Activated CD4-positive, alpha-beta T cell treated with anti-CD3 and anti-CD28 coated beads, Interleukin-2, amount 10 ng/mL, durations not matched to agents 7 days and 5 days (primary cell): ENCODE measurements at regions not wholly inside any gene's neighbourhood (a gene's known extent, or its start where the extent isn't known, plus 50 kb on each side); places are given as distances from the start of the nearest gene placed in this dataset.
"Not testable (repeated sequence)": the region's sequence is repeated elsewhere in the genome, so short reads cannot be mapped to it uniquely, and the experiment has no call there.

Experiments used
- CTCF ChIA-PET: fragments of 350-600 bp; sonication (Branson Sonifier 250); formaldehyde crosslinking; loops from one replicate; lab custom pipeline; 2021; ENCODE audit warnings: antibody characterized with exemption; lab: Charles Lee
- POLR2A ChIA-PET: fragments of 350-600 bp; sonication (Branson Sonifier 250); formaldehyde crosslinking; loops from one replicate; lab custom pipeline; 2021; ENCODE audit warnings: antibody characterized with exemption; lab: Charles Lee
- DNase-seq: peaks from one replicate; pipeline ENCODE4 v3.0.0-alpha.2; 2020
- H3K27ac Mint-ChIP-seq: one replicate; pipeline ENCODE4 v1.8.0; 2021; ENCODE audit warnings: mild to moderate bottlenecking, moderate library complexity, mixed read lengths
- H3K27me3 Mint-ChIP-seq: one replicate; pipeline ENCODE4 v1.8.0; 2021; ENCODE audit warnings: mixed read lengths
- H3K36me3 Mint-ChIP-seq: one replicate; pipeline ENCODE4 v1.8.0; 2021; ENCODE audit warnings: low read depth, mixed read lengths
- H3K4me1 Mint-ChIP-seq: one replicate; pipeline ENCODE4 v1.8.0; 2021; ENCODE audit warnings: mixed read lengths
- H3K4me3 Mint-ChIP-seq: one replicate; pipeline ENCODE4 v1.8.0; 2021; ENCODE audit warnings: mild to moderate bottlenecking, moderate library complexity, mixed read lengths
- H3K9me3 Mint-ChIP-seq: one replicate; pipeline ENCODE4 v1.8.0; 2021; ENCODE audit warnings: mixed read lengths

DNA sequence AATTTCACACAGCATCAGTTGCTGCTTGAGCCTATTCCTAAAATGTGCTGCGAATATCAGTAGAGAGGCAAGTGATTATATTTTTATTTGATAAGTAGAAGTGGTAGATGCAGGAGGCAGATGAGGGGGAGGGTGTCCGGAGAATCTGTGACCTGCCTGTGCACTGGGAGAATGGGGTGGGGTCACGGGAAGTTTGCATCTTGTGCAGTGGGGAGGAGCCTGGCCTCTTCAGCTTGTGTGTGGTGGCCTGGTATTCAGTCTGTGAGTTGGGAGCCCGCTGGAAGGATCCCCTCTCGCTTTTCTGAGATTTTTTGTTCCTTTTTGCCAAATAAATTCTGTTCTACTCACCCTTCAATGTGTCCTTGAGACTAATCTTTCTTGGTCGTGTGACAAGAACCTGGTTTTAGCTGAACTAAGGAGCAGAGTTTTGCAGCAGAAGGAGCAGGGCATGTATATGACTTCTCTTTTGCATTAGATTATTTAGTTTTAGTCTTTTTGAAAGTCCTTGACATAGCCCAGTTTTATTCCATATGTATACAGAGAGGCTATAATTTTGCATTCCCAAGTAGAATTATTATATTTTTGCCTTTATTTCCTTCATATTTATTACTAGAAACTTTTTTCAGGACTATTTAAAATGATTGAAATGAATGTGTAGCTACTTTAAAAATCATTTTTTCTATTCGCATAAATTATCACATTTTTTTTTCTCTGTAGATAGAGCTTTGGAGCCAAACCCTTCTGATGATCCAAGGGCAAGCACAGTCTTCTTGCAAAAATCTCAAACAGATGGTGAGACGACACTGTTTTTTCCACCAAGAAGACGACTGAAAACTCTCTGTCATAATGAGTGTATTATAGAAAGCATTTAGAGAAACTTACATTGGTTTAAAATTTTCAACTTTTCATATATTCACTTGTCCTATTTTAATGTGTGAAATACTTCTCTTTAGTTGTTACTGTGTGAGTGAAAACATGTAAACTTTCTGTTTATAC lies 1257.2 kb downstream of the UQCRFS1 start:
- H3K4me1 Mint-ChIP-seq = no peaks in the 10 kb centered on the region

DNA sequence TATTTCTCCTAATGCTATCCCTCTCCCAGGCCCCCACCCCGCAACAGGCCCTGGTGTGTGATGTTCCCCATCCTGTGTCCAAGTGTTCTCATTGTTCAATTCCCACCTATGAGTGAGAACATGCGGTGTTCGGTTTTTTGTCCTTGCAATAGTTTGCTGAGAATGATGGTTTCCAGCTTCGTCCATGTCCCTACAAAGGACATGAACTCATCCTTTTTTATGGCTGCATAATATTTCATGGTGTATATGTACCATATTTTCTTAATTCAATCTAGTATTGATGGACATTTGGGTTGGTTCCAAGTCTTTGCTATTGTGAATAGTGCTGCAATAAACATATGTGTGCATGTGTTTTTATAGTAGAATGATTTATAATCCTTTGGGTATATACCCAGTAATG lies 1270.3 kb downstream of the UQCRFS1 start:
- H3K27ac Mint-ChIP-seq, H3K27me3 Mint-ChIP-seq, H3K4me1 Mint-ChIP-seq, DNase-seq, POLR2A ChIA-PET, CTCF ChIA-PET, H3K4me3 Mint-ChIP-seq, H3K36me3 Mint-ChIP-seq: not testable (repeated sequence)
- peaks cover 13% of the 10 kb centered on the region for H3K9me3 Mint-ChIP-seq

More for the DNA sequence above, 1257.2 kb downstream of the UQCRFS1 start:
- H3K9me3 Mint-ChIP-seq = no peaks in the 10 kb centered on the region
- H3K27ac Mint-ChIP-seq = no peak overlapping the region
- H3K4me3 Mint-ChIP-seq = no peak overlapping the region
- H3K27me3 Mint-ChIP-seq = no peaks in the 10 kb centered on the region
- no peak for DNase-seq
- CTCF ChIA-PET = no interaction called here
- H3K36me3 Mint-ChIP-seq = no peaks in the 10 kb centered on the region
- POLR2A ChIA-PET = no interaction called here

GRCh38 chr19:27936139-27936538 lies 1276.8 kb downstream of the UQCRFS1 start:
- Mint-ChIP-seq H3K4me3 (no peak overlapping the region), H3K4me1 (no peaks in the 10 kb centered on the region), H3K36me3 (no peaks in the 10 kb centered on the region), H3K27me3 (no peaks in the 10 kb centered on the region), H3K9me3 (no peaks in the 10 kb centered on the region), H3K27ac (no peak overlapping the region)
- ChIA-PET POLR2A (no interaction called here), CTCF (no interaction called here)
- no peak for DNase-seq

- Mint-ChIP-seq H3K36me3 (no peaks in the 10 kb centered on the region), H3K4me3 (no peak overlapping the region), H3K4me1 (no peaks in the 10 kb centered on the region), H3K27me3 (no peaks in the 10 kb centered on the region), H3K9me3 (no peaks in the 10 kb centered on the region), H3K27ac (no peak overlapping the region)
- CTCF ChIA-PET = no interaction called here
- no peak for DNase-seq
- POLR2A ChIA-PET = no interaction called here
Observed at GRCh38 chr19:27935669-27936068, 1277.3 kb downstream of the UQCRFS1 start.

DNA sequence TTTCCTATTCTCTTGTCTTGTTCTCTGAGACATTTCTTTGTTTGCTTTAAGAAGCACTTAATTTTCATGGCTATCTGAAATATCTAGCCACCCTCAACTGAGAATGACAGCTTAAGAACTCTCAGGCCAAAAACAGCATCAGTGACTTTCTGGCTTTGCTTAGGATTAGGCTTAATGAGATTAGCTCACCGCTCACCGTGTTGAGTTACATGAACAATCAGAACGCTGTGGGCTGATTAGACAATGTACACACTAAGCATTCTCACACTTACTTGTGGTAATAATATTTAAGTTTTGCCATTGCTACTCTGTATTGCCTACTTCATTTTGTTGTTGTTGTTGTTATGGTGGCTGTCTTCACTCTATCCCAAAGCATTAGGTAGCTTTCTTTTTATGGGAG lies 1283.6 kb downstream of the UQCRFS1 start:
- no peak overlapping the region for H3K27ac Mint-ChIP-seq
- no peaks in the 10 kb centered on the region for H3K9me3 Mint-ChIP-seq
- POLR2A ChIA-PET = no interaction called here
- no peaks in the 10 kb centered on the region for H3K27me3 Mint-ChIP-seq
- CTCF ChIA-PET = no interaction called here
- no peak for DNase-seq
- H3K4me3 Mint-ChIP-seq = no peak overlapping the region
- H3K36me3 Mint-ChIP-seq = no peaks in the 10 kb centered on the region
- H3K4me1 Mint-ChIP-seq = no peaks in the 10 kb centered on the region

DNA sequence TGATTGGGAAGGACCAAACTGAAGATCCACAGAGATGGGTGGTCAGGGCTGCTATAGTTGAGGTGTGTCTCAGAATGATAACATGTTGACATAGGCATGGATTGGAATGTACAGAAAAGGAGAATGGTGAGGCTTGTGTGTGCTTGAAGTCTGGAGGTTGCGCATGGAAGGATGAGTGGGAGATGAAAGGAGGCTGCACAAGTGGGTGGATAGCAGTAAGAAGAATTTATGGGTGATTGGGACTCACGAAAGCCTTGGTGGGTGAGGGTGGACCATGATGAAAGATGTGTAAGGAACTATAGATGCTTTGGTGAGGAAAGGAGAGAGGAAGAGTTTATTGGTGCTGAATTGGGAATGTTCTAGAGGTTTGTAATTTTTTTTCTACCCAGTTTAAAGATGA lies 1287.7 kb downstream of the UQCRFS1 start:
- Mint-ChIP-seq H3K4me1 (no peaks in the 10 kb centered on the region), H3K4me3 (no peak overlapping the region), H3K9me3 (peaks cover 4% of the 10 kb centered on the region), H3K36me3 (no peaks in the 10 kb centered on the region), H3K27me3 (no peaks in the 10 kb centered on the region), H3K27ac (no peak overlapping the region)
- POLR2A ChIA-PET = no interaction called here
- no peak for DNase-seq
- CTCF ChIA-PET = no interaction called here

DNA sequence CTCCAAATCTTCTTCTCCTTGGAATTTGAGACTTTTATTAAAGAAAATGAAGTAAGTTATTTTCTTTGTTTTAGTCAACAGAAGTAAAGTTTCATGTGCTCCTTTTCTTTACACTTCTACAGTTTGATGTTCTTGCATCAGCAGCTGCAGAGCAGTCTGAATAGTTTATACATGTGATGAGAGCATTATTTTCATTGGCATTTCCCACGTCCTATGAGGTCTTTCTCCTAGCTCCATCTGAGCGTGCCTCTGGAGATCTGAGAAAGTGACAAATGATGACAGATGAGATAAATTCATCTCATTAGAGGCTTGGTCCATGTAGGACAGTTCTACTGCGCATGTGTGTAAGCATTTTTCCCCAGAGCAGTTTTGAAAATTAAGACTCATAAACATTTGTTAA lies 1290.0 kb downstream of the UQCRFS1 start:
- no peaks in the 10 kb centered on the region for H3K36me3 Mint-ChIP-seq
- no peak overlapping the region for H3K27ac Mint-ChIP-seq
- CTCF ChIA-PET = no interaction called here
- POLR2A ChIA-PET = no interaction called here
- no peaks in the 10 kb centered on the region for H3K4me1 Mint-ChIP-seq
- H3K9me3 Mint-ChIP-seq = peaks cover 4% of the 10 kb centered on the region
- H3K4me3 Mint-ChIP-seq = no peak overlapping the region
- no peak for DNase-seq
- no peaks in the 10 kb centered on the region for H3K27me3 Mint-ChIP-seq

DNA sequence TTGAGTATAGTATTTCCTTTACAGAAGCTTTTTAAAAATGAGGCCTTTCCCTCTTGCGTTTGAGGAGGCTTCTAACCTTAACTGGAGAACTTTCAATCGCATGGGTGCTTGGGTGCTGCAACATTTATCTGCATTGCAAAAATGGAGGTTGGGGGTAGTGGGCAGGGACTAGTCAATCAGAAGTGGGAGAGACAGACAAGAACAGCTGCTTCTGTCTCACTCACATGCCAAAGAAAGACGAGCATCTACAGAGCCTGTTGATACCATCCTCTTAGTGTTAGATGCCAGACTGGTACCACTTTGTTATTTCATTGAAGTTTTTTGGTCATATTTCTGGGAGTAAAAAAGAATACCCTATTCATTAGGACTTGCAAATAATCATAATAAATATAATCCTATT lies 1292.2 kb downstream of the UQCRFS1 start:
- DNase-seq = no peak
- H3K4me1 Mint-ChIP-seq = no peaks in the 10 kb centered on the region
- POLR2A ChIA-PET = no interaction called here
- H3K9me3 Mint-ChIP-seq = peaks cover 4% of the 10 kb centered on the region
- no peaks in the 10 kb centered on the region for H3K27me3 Mint-ChIP-seq
- CTCF ChIA-PET = no interaction called here
- H3K27ac Mint-ChIP-seq = no peak overlapping the region
- no peaks in the 10 kb centered on the region for H3K36me3 Mint-ChIP-seq
- H3K4me3 Mint-ChIP-seq = no peak overlapping the region

GRCh38 chr19:27918818-27919217 lies 1294.1 kb downstream of the UQCRFS1 start:
- no peaks in the 10 kb centered on the region for H3K36me3 Mint-ChIP-seq
- ChIA-PET CTCF (interaction anchor here (1.2 kb wide), 1 partner anchor 20 kb away, joined by 3 read pairs; no protein-coding TSS in a partner anchor), POLR2A (no interaction called here)
- no peak overlapping the region for H3K27ac Mint-ChIP-seq
- no peaks in the 10 kb centered on the region for H3K27me3 Mint-ChIP-seq
- H3K4me3 Mint-ChIP-seq = no peak overlapping the region
- peaks cover 4% of the 10 kb centered on the region for H3K9me3 Mint-ChIP-seq
- no peak for DNase-seq
- no peaks in the 10 kb centered on the region for H3K4me1 Mint-ChIP-seq

GRCh38 chr19:27911122-27911898 lies 1301.6 kb downstream of the UQCRFS1 start:
- no peak overlapping the region for H3K4me3 Mint-ChIP-seq
- H3K27me3 Mint-ChIP-seq = no peaks in the 10 kb centered on the region

GRCh38 chr19:27909861-27910260 lies 1303.1 kb downstream of the UQCRFS1 start:
- DNase-seq = no peak
- H3K27me3 Mint-ChIP-seq = no peaks in the 10 kb centered on the region
- ChIA-PET POLR2A (no interaction called here), CTCF (no interaction called here)
- no peaks in the 10 kb centered on the region for H3K4me1 Mint-ChIP-seq
- H3K9me3 Mint-ChIP-seq = peaks cover 8% of the 10 kb centered on the region
- H3K27ac Mint-ChIP-seq = no peak overlapping the region
- H3K36me3 Mint-ChIP-seq = no peaks in the 10 kb centered on the region
- H3K4me3 Mint-ChIP-seq = no peak overlapping the region

More at GRCh38 chr19:27911122-27911898, 1301.6 kb downstream of the UQCRFS1 start:
- H3K36me3 Mint-ChIP-seq = no peaks in the 10 kb centered on the region
- POLR2A ChIA-PET = no interaction called here
- DNase-seq = no peak
- H3K27ac Mint-ChIP-seq = no peak overlapping the region
- H3K9me3 Mint-ChIP-seq = peaks cover 8% of the 10 kb centered on the region
- CTCF ChIA-PET = no interaction called here
- H3K4me1 Mint-ChIP-seq = no peaks in the 10 kb centered on the region

GRCh38 chr19:27909185-27909840 lies 1303.6 kb downstream of the UQCRFS1 start:
- no peak overlapping the region for H3K4me3 Mint-ChIP-seq
- H3K27ac Mint-ChIP-seq = no peak overlapping the region
- no peaks in the 10 kb centered on the region for H3K27me3 Mint-ChIP-seq
- no peak for DNase-seq
- H3K9me3 Mint-ChIP-seq = peaks cover 8% of the 10 kb centered on the region
- no peaks in the 10 kb centered on the region for H3K36me3 Mint-ChIP-seq
- ChIA-PET POLR2A (no interaction called here), CTCF (no interaction called here)
- no peaks in the 10 kb centered on the region for H3K4me1 Mint-ChIP-seq

- H3K9me3 Mint-ChIP-seq = peaks cover 8% of the 10 kb centered on the region
- ChIA-PET CTCF (no interaction called here), POLR2A (no interaction called here)
- no peaks in the 10 kb centered on the region for H3K4me1 Mint-ChIP-seq
- DNase-seq = no peak
- H3K36me3 Mint-ChIP-seq = no peaks in the 10 kb centered on the region
- no peaks in the 10 kb centered on the region for H3K27me3 Mint-ChIP-seq
- no peak overlapping the region for H3K4me3 Mint-ChIP-seq
- no peak overlapping the region for H3K27ac Mint-ChIP-seq
Observed at GRCh38 chr19:27906081-27906480, 1306.9 kb downstream of the UQCRFS1 start.
